Transverse colon (tissue), 4 donors: ENCODE measurements at regions not wholly inside any gene's neighbourhood (a gene's known extent, or its start where the extent isn't known, plus 50 kb on each side); places are given as distances from the start of the nearest gene placed in this dataset.

Experiments
- CTCF ChIP-seq, 5 experiments: fragments of 200-600 bp in 3 of 5; fragments of 450-650 bp in 2 of 5; sonication (generic) in 3 of 5; IDR thresholded peaks; 1 replicate in 2 of 5; 2 replicates in 3 of 5; pipeline ENCODE4 v1.5.1; 2016 to 2017; ENCODE audit warnings: antibody characterized with exemption in 5 of 5, inconsistent platforms in 3 of 5, mild to moderate bottlenecking in 2 of 5, moderate library complexity in 1 of 5
- EP300 ChIP-seq: sonication (generic); formaldehyde crosslinking; IDR thresholded peaks from one replicate; pipeline ENCODE4 v1.6.1; 2017; ENCODE audit warnings: antibody characterized with exemption, low read depth
- POLR2A ChIP-seq: fragments of 450-650 bp; IDR thresholded peaks from one replicate; pipeline ENCODE4 v1.6.1; 2016; ENCODE audit warnings: antibody characterized with exemption, mild to moderate bottlenecking, moderate library complexity
- POLR2AphosphoS5 ChIP-seq, 3 donors: sonication (generic); formaldehyde crosslinking; IDR thresholded peaks; one replicate each; pipeline ENCODE4 v1.6.1; 2016; ENCODE audit warnings: antibody characterized with exemption in 3 of 3

- TF ChIP-seq CTCF (IDR thresholded peaks at IDR 0.05) (no peak), POLR2A (no peak), POLR2AphosphoS5 (IDR thresholded peaks at IDR 0.05) (no peak), EP300 (no peak)
Measured at GRCh38 chr3:137293086-137293485, 335.3 kb downstream of the IL20RB start.
